D341Med (cell line): ENCODE measurements at regions not wholly inside any gene's neighbourhood (a gene's known extent, or its start where the extent isn't known, plus 50 kb on each side); places are given as distances from the start of the nearest gene placed in this dataset.

Experiments
- DNase-seq: peaks from one replicate; pipeline ENCODE4 v3.0.0; 2012; ENCODE audit warnings: low spot score

- no peak for DNase-seq
Observed at GRCh38 chr1:58000116-58000515, 546.4 kb downstream of the OMA1 start.

- DNase-seq = no peak
Observed at GRCh38 chr1:57996400-57996799, 550.1 kb downstream of the OMA1 start.

DNA sequence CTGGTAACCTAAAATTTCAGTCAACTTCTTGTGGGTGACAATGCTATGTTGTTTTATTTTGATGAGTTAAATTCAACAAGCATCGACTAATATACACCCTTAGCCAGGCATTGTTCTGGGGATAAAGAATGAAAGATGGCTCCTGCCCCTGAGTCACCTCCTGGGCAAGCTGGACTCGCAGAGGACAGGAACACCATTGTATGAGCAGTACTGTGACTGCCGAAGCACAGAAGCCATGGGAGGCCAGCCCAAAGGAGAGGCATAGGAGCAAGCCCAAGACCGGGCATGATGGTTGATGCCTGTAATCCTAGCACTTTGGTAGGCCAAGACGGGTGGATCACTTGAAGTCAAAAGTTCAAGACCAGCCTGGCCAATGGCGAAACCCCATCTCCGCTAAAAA, 555.2 kb downstream of the OMA1 start:
- DNase-seq = no peak

DNA sequence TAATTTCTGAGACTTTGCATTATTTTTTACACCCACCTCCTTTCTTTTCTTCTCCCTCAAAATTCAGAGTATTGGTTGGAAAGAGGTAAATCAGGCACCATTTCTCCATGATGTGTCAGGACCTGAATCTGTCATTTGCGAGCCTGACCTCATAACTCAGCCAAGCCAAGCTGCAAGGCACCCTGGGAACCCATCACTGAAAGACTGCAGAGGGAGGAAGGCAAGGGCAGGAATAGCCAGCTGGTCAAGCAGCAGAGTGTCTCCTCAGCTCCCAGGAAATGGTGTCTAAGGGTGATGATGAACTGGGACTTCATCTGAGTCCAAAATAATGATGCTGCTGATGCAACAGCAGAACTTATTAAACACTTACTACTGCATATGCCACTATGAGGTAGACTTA, 556.6 kb downstream of the OMA1 start:
- DNase-seq = no peak

- DNase-seq = no peak
Observed at GRCh38 chr1:57987523-57987922, 559.0 kb downstream of the OMA1 start.

GRCh38 chr1:57986432-57986831, 560.1 kb downstream of the OMA1 start:
- DNase-seq = no peak

DNA sequence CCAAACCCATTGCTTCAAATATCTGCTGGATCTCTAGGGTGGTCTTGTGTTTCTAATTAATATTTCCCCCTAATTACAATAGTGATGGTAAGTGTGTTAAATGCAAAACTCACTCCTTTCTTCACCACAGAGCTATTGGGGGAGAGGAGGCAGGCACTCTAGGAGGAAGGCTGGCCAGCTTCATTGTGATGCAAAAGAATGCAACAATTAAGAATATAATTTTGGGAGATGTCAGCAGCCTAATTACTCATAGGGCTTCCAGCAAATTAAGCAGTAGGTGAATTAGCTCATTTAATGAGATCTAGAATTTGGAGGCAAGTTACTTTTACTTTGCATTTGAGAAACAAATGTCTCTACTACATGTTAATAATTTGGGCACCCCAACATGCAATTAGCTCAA, 560.4 kb upstream of the DAB1 start:
- DNase-seq = no peak

GRCh38 chr1:57983441-57983840, 559.6 kb upstream of the DAB1 start:
- no peak for DNase-seq

DNA sequence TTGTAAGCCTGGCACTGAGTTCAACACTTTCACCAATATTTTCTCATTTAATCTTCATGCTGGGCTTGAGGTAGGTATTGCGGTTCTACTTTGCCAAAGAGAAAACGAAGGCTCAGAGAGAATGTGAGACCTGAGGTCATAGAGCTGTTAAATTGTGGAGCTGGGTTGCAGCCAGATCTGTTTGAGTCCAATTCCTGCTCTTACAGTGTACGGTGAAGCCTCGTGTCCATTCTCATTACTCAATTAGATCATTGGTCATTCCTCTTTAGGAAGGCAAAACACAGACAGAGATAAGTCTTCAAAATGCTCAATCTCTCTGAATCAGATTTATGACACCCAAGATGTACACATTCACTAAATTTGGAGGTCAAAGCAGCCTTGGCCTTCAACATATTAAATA, 559.0 kb upstream of the DAB1 start:
- DNase-seq = no peak

- no peak for DNase-seq
Observed at GRCh38 chr1:57976216-57976615, 552.4 kb upstream of the DAB1 start.

DNA sequence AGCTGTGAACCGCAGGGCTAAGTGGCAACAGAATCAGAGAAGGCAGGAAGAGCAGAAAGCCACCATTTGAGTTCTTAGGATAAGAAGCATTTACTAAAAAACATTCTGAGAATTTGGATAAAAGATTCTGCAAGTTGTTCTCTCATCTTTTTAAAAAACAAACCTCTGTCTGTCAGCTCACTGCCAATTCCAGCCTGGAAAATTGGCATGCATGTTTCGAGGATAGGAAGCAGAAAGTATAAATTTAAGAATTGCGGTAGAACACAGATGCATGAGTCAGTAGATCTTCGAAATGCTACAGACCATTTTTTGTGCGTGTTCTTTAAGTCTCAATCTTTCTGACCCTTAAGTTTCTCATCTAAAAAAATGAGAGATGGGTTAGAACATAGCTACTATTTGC, 544.5 kb upstream of the DAB1 start:
- DNase-seq = no peak

DNA sequence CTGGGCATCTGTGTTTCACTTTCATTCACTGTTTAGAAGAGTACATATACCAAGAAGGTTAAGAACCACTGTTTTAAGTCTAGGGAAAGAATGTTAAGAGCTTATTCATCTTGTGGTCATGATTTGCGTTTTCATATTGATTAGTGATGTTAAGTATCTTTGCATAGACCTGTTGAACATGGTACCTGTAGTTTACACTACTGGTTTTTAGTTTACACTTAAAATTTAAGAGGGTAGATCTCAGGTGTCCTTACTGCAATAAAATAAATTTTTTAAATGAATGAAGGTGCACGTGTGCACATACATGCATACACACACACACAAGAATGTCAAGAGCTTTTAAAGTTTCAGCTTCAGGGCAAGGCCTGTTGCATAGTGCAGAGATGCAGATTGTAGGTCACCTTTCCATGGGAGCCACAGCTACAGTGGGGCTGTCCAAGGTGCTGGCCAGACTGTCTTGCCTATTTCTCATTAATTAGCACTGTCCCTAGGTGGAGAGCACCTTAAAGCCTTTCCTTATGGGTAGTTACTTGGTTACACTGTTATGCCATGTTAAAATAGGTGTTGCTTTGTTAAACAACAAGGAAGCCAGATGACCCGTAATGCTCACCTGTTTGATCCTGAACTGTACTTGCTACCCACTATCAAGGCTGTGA, 543.0 kb upstream of the DAB1 start:
- no peak for DNase-seq

- no peak for DNase-seq
Observed at GRCh38 chr1:57966340-57966739, 542.5 kb upstream of the DAB1 start.

GRCh38 chr1:57963581-57963980, 539.7 kb upstream of the DAB1 start:
- peak; percentile 17 for DNase-seq

GRCh38 chr1:57959531-57960241, 535.8 kb upstream of the DAB1 start:
- no peak for DNase-seq

DNA sequence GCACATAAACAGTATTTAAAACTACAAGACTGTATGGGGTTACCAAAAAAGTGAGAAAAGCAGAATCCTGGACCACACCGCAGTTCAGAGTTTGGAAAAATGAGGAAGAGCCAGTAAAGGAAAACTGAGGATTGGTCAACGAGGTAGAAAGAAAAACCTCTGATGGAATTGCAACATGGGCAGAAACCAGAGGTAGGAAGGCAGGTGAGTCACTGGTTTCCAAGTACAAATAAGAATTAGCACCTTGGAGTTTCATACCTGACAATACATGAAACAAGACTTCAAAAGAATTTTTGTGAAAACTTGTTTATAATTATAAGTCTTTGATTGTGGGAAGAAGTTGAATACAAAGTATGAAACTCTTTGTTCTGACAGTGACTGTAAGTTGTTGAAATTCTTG, 533.7 kb upstream of the DAB1 start:
- DNase-seq = no peak

DNA sequence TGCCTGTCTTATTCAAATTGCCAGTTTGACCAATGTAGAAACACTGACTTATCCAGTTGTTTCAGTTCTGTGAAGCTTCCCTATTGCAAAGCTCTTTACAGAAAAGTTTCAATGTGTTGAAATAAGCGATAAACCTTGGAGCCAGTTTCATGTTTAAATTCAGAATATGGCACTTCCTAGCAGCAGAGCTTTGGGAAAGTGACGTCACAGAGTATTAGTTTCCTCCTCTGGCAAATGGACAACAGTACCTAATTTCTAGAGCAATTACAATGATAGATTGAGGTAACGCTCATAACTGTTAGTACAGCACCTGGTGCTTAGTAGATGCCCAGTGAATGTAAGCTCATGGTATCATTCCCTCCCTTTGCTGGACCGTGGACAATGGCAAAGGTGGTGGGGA, 527.5 kb upstream of the DAB1 start:
- no peak for DNase-seq

GRCh38 chr1:57949168-57949567, 525.3 kb upstream of the DAB1 start:
- DNase-seq = no peak

GRCh38 chr1:57947471-57947870, 523.6 kb upstream of the DAB1 start:
- no peak for DNase-seq

- no peak for DNase-seq
Observed at GRCh38 chr1:57945045-57945444, 521.2 kb upstream of the DAB1 start.

GRCh38 chr1:57943365-57943764, 519.5 kb upstream of the DAB1 start:
- DNase-seq = no peak

DNA sequence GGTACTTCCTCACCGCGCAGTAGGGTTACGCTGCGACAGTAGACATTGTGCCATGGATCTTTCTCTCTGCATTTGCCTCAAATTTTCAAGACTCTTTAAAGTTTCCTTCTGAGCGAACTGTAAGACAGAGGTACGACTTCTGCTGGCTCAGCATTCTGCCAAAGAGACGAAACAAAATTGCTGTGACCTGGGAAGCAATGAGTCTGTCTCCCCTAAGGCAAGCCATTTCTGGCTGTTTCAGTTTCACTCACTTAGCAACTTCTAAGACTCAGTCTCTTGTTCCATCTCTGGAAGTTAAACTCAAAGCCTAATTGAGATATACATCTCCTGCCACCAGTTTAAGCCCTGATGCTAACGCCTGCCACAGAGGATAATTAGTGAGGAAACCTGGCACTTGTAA, 510.9 kb upstream of the DAB1 start:
- DNase-seq = no peak

- no peak for DNase-seq
Observed at GRCh38 chr1:57927003-57927402, 503.1 kb upstream of the DAB1 start.

GRCh38 chr1:57926025-57926552, 502.2 kb upstream of the DAB1 start:
- DNase-seq = no peak
